Kasumi-1 (cell line): ENCODE measurements at regions not wholly inside any gene's neighbourhood (a gene's known extent, or its start where the extent isn't known, plus 50 kb on each side); places are given as distances from the start of the nearest gene placed in this dataset.

ENCODE experiments used
- DNase-seq, 2 experiments: peaks; one replicate each; lab custom pipeline; 2025; lab: John Stamatoyannopoulos, UW

DNA sequence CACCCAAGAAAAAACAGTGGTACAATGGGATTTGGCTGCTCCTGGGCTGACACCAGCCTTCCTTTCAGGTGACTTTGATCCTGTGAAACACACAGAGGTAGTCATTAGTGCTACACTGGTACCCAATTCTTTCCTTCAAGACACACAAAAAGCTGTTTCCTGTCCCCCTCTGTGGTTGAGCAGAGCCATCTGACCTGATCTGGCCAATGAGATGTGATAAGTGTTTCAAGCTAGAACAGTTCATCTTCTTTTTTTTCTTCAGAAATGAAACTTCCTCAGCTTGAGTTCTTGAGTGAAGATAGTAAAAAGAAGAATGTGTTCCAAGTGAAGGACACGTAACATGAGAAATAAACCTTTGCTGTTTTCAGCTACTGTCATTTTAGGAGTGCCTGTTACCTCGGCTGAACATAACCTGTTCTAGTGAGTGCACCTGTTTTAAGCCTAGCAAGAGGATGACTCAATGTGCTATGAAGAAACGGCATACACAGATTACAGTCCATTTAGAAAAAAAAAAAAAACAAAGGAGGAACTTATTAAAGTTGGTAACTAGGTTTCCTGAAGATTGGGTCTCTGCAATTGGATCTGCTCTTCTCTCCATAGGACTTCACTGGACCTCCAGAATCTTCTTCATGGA lies 287.8 kb downstream of the GAS1 start:
- no peak for DNase-seq

DNA sequence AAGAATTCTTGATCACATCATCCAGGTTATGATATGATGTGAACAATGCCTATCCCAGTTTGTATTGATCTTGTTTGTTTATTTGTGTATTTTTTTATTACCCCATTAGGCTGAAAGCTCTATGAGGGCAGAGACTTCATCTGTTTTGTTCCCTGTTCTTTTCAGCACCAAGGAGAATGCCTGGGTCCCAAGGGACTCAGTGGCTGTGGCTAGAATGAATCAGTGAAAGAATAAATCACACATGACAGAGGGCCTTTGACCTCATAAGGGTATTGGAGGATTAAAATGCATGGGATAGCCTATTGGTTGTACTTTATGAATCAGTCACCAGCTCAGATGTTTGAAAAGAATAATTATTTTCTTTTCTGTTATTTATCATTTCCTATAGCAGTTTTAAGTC lies 292.2 kb downstream of the GAS1 start:
- no peak for DNase-seq

DNA sequence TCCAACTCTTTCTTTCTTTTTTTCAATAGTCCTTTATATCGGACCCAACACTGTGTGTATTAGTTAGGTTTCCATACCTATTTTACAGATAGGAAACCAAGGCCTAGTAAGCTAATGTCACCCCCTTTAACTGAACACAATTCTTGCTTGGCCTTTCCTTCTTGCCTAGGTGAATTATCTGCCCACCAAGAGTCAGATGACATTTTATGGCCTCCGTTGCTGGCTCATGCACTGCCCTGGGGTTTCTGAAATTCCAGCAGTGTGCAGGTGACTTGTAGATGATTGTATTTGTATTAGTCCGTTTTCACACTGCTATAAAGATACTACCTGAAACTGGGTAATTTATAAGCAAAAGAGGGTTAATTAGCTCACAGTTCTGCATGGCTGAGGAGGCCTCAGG lies 293.8 kb downstream of the GAS1 start:
- DNase-seq, result no peak

DNA sequence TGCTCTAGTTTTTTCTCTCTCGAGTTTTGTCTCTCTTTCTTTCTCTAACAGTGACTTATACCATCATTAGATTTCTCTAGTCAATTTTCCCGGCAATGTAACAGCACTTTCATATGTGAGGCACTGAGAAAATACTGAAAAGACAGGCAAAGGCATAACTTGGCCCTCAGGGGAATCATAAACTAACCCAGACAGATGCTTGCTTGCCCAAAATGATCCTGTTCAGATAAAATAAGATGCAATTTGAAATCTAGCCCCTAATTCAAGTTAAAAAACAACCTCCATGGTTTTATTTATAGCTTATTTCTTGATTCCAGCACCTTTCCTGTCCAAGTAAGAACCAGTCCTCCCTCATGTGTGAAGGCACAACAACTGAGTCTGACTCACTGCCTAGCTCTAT lies 294.6 kb downstream of the GAS1 start:
- no peak for DNase-seq

DNA sequence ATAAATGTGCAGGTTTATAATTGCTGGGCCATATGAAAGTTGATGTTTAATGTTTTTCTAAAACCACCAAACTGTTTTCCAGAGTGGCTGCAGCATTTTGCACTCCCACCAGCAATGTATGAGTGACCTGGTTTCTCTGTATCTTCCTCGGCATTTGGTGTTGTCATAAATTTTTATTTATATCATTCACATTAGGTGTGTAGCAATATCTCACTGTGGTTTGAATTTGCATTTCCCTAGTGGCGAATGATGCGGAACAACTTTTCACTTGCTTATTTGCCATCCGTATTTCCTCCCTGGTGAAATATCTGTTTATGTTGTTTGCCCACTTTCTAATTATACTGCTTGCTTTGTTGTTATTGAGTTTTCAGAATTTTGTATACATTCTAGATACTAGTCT lies 295.7 kb upstream of the TUT7 start:
- no peak for DNase-seq

DNA sequence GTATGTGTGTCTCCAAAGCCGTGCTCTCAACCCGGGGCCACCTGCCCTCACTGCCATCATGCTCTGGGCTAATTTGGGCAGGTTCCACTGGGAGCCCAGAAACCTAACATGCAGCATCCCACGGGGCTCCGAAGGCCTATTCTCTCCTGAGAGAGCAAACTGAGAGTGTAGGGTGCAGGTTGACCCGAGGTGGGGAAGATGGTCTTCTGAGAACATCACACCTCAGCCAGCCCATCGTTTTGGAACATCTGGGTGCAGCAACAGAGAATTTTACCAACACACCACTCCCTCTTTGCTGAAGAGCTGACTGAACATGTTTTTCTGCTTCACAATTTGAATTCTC lies 294.6 kb upstream of the TUT7 start:
- no peak for DNase-seq

DNA sequence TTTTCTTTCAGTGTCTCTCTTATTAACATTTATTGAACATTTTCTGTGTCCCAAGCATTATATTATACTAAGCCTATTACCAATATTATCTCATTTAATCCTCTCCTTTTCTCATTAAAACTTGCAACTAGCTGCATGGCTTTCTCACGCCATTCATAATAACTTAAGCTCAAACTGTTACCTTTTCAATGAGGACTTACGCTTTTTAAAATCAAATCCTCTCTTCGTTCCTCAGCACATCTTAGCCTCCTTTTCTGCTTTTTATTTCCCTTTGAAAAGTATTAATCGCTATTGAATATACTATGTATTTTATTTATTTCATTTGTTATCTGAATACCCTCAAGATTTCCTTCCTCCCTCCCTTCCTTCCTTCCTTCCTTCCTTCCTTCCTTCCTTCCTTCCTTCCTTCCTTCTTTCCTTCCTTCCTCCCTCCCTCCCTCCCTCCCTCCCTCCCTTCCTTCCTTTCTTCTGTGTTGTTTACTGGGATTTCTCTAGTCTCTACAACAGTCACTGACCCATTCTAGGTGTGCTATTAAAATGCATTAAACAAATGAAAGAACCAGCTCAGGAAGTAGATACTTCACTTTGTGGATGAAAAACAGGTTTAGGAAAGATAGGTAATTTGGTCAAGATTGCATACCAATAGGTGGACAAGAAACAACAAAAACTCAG lies 294.1 kb upstream of the TUT7 start:
- no peak for DNase-seq

DNA sequence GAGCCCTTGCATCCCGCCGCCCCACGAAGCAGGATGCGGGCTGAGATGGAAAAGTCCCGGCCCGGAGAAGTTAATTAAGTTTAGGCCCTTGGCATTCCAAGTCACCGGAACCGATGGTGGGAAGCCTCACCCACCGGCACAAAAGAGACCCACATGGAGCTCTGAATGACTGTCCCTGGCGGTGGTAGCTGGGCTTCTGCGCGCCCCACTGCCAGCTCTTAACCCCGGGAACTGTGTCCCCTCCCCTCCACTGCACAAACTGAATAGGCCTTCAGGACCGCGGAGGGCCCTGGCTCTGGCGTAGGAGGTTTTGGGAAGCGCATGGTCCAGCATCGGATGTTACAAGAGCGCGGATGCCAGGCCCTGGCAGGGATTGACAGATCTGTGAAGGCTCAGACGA lies 291.1 kb upstream of the TUT7 start:
- no peak for DNase-seq

DNA sequence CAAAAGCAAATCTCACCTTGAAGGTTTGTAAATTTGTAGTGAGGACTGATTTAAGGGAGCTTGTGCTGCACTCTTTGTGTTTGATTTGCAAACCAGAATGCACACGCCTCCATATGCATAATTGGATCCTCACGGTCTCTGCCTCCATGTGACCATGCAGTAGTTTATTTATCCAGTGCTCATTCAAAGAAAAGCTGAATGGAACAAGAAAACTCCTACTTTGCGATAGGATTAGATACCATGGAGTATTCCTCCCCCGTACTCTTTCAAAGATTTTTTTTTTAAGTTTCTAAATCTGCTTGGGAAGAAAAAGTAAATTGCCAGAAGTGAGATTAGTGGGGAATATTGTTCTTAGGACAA lies 290.4 kb upstream of the TUT7 start:
- DNase-seq, result no peak

DNA sequence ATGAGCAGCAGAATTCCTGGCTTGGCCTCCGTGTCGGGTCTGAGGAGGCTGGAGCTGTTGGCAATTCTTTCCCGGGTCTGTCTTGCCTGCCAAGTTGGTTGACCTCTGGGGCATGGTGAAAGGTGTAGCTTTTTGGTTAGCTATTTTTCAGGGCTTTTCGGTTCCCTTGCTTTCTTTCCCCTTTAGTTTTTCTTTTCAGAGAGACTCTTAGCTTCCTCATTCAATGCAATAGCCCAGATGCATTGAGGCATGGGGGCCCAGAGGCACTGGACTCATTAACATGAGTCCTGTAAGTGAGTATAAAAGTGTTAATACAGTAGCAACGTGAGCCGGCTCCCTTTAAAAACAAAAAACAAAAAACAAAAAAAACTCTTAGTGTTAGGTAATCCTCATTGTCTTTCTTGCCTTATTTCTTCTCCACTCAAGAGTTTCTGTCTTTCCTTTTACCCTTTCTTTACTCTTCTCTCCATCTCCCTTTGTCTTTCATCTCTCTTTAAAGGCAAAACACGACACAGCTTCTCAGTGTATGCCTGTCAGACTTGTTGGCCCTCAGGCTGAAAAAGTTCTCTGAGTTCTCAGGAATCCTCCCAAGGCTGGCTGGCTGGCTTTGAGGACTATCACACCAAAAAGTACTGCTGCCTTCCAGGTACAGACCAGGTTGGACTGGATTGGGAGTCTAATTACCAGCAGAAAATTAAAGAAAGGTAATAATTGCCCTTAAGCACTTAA lies 289.9 kb upstream of the TUT7 start:
- DNase-seq, result no peak

DNA sequence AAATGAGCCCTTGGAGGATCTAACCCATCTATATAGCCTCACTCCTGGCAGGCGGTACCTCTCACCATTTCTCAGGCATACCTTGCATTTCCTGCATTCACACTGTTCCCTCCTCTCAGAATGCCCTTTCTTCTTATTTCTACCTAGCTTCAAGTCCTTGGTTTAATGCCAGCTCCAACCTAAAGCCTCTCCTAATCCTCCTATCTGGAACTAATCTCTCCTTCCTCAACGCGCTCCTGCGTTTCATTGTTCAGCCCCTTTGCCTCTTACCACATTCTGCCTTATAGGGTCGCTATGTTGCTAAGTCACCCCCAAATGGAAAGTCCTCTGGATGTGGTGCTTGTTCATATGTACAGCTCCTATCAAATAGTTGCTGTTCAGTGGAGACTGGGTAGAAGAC lies 288.5 kb upstream of the TUT7 start:
- DNase-seq, result no peak

DNA sequence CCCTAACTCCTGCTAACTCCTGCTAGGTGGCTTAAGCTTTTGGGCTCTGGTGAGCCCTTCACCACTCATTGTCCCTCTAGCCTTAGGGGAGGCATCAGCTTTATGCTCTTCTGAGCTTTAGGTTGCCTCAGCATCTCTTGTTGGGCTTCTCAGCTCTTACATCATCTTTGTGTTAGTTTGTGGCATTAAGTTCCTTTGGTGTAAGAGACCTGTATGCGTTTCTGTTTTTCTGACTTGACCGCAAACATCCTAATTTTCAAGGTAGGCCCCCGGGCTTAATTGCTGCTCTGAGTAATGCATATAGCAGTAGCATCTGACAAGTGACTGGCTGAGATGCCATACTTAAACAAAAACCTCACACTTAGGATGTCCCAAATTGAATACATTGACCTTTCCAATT lies 287.8 kb upstream of the TUT7 start:
- DNase-seq, result no peak

DNA sequence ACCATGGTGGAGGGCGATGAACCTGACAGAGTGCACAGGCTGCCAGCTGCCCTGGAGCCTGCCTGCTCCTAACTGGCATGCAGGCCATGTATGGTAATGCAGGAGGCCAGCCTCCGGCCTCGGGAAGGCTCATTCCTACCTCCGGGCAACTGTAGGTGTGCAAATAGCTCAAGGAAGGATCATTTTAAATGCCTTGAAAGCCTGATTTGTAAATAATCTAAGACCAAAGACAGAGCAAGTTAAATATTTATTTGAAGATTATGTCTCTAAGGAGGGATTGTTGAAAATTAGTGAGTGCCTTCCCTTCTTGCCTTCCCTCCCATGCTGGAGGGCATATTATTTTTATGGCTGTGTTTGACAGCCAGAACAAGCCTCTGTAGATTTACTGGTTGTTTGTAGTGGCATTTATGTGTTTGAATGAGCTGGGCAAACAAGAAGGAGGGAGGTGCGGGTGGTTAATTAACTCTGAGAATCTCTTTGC lies 285.7 kb upstream of the TUT7 start:
- DNase-seq, result no peak

DNA sequence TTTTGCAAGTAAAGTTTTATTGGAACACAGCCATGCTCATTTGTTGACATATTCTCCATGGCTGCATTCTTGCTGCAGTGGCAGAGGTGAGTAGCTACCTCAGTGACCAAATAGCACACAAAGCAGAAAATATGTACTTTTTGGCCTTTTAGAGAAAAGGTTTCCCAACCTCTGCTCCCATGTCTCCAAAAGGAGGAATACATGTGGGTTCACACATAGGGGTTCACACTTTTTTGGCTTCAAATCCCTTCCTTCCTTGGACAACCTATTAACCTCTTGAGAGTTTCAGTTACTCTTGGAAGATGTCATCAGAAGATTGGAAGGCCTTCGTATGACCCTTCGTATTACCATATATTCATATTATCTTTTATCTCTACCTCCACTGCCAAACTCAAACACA lies 285.1 kb upstream of the TUT7 start:
- DNase-seq, result no peak

DNA sequence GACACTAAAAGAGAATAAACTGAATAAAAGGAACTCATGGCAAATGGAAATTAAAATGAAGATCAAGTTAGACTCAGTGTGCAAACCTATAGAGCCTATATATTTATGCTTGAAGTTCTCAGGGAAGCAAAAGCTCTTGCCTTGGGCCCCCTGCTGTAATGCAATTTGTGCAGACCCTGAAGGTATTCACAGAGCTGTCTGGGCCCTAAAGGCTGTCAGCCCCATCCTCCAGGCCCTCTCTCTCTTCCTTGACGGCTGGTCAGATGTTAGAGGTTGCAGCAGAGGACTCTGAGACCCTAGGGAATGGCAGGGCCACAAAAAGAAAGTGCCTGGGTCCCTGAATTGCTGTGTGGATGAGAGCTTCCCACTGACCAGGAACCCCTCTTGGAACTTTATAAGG lies 283.9 kb upstream of the TUT7 start:
- DNase-seq, result no peak

DNA sequence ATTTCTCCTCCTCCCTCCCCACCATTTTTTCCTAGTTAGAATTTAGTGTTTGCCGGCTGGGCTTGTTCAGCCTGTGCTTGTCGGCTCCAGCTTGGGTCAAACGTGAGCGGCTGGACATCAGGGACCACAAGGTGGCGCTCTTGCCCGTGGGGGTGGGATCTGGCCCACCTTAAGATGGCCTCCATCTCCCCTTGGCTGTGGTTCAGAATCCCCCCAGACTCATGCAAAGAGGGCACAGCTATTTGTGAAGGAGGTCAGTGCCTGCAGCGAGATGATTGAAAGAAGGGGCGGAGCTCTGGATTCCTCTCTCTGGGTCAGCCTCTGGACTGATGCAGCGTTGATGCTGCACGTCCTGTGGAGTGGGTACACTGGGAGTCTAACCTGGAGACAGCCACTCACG lies 283.3 kb upstream of the TUT7 start:
- peak; percentile 28 to 35 for DNase-seq

DNA sequence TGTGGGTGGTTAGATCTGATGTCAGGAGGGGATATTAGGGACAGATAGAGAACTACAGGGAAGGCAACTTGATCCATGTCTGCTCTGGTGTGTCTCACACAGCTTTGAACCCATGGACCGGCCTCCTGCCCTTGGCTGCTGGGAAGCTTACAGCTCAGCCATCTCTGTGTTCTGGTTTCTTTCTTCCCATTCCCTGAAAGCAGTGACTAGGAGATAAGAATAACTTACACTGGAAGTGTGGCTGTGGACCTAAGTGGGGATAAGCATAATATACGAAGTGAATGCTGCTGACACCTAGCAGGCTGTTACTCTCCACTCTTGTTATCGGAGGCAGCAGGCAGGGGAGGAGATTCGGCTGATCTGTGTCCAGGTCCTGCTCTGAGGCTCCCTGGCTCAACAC lies 282.3 kb upstream of the TUT7 start:
- DNase-seq, result no peak

DNA sequence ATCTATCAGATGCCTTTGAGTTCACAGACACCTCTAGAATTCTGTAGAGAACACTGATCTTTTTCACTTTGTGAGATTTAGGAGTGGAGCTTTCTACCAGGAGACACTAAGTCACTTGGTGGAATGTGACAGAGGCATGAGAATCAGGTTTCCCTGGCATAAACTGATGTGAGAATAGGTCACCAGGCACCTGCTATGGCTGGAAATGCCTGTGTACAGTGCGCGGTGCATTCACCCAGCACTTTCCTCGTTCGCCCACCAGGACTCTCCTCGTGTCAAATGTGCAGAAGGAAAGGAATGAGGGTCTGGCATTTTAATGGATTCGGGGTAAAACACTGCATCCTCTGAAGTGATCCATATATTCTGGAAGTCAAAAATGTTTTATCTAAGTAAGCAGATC lies 281.8 kb upstream of the TUT7 start:
- no peak for DNase-seq

DNA sequence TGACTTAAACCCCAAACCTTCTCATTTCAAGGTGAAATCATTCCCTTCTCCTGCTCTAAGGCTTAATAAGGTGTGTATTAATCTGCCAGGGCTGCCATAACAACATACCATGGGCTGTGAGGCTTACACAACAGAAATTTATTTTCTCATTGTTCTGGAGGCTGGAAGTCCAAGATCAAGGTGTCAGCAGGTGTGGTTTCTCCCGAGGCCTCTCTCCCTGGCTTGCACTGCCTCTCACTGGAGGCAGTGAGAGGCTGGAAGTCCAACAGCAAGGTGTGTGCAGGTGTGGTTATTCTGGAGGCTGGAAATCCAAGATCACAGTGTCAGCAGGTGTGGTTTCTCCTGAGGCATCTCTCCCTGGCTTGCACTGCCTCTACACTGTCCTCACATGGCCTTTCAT lies 280.3 kb upstream of the TUT7 start:
- DNase-seq, result no peak

DNA sequence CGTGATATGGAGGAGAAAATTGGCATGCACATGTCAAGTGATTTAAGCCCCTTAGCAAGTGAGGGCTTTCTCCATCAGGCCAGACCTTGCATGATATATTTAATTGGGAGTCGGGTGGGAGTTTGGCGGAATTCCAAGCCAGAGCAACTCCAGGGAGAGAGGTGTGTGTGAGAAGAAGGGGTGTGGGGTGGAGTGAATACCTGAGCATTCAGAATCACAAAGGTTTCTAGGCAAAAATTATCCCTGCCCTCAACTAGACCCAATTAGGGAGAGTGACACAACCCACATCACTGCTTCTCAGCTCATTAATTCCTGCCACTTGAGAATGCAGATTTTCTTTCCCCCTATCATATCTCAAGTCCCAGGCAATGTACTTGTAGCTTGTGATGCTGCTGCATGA lies 279.7 kb upstream of the TUT7 start:
- DNase-seq, result no peak

DNA sequence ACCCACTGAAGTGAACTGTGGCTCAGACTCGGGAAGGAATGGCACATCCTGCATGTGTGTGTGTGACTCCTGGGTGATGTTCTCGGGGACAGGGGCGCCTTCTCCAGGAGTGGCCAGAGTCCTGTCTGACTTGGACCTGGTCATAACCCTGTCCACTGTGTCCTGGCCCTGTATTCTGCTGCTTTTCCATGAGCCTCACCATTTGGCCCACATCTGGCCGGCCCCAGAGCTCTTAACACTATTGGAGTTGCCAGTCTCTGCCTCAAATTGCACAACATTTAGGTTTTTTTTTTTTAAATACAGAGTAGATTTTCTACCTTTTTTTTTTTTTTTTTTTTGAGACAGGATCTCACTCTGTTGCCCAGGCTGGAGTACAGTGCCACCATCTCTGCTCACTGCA lies 278.3 kb upstream of the TUT7 start:
- DNase-seq, result no peak

DNA sequence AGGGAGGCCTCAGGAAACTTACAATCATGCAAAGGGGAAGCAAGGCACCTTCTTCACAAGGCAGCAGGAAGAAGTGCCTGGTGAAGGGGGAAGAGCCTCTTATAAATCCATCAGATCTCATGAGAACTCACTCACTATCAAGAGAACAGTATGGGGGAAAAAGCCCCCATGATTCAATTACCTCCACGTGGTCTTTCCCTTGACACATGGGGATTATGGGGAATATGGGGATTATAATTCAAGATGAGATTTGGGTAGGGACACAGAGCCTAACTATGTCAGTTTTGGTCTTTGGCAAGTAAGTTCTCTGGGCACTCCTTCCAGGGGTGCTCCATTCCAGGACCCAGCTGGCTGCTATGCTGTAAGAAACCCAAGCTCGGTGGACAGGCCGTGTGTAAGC lies 275.3 kb upstream of the TUT7 start:
- DNase-seq, result no peak

DNA sequence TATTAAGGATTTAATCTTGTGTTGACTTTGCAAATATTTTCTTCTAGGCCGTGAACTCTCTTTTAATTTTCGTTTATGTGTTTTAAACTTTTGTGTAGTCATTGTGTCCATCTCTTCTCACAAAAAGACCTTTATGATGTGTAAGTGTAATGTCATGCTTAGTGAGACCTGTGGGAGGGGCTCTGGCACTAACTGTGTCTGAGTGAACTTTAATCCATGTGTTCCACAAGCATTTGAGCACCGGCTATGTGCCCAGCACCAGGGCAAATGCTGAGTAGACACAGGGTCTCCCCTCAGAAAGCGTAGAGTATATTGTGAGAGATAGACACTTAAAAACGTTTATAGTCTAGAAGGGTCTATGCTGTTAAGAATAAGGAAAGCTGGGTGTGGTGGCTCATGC lies 272.6 kb upstream of the TUT7 start:
- DNase-seq, result no peak

DNA sequence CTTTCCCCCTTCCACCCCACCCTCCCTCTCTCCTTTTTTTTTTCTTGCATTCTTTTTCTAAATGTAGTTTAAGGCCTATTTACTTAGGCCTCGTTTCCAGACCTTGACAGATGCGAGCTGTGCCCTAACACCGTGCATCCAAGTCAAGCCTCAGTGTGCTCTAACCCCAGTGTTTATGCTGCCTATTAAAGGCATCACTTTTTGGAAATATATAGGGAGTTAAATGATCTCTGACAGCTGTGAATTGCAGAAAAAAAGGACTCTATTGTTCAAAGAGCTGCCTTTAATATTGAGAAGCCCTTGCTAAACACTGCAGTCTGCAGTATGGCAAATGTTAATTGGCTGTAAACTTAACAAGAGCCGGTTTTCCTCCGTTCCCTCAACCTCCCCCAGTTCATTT lies 270.4 kb upstream of the TUT7 start:
- DNase-seq, result no peak
